ENCODE measurements at regions not wholly inside any gene's neighbourhood (a gene's known extent, or its start where the extent isn't known, plus 50 kb on each side); places are given as distances from the start of the nearest gene placed in this dataset.

DNA sequence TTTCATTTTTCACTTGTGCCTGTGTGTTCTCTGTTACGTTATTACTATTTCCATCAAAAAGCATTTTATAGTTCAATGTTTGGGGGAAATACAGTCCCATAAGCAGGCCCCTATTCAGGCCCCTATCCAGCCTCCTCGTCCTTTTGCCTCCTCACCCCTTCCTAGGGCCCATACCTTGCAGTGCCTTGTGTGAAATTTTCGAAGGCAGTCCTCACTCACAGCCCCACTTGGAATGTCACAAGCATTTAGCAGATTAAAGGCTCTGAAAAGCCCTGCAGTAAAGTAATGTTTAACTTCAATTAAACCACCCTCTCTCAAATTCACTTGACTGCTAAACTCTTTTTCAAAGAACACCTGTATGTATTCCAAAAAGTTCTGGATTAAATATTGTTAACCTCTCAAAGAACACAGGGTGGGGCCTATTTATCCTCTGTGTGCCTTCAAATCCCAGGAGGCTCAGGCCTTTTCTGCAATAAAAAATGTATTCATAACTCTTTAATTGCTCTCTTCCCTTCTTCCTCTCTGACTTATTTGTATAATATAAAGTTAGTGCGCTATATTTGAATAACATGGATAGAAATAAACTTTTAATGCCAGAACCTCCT is 202.5 kb downstream of the FOXA2 start:
- H3K4me3 ChIP-seq (ENCODE audit: low read length): no peak overlapping the region
- H3K9me3 ChIP-seq (ENCODE audit: control insufficient read depth, insufficient read depth, low read length): no peaks in the 10 kb centered on the region
- no peaks in the 10 kb centered on the region for H3K27me3 ChIP-seq (ENCODE audit: control insufficient read depth, low read length)
- no peaks in the 10 kb centered on the region for H3K9me2 ChIP-seq (replicated peaks; ENCODE audit: control insufficient read depth, low read length)
- no peaks in the 10 kb centered on the region for H4K20me1 ChIP-seq (ENCODE audit: control insufficient read depth, insufficient read depth, low read depth, low read length)
- H3K36me3 ChIP-seq (ENCODE audit: control insufficient read depth, low read length): no peaks in the 10 kb centered on the region
- no peak for TF ChIP-seq EZH2phosphoT487 (IDR thresholded peaks at IDR 0.05; ENCODE audit: borderline replicate concordance, low read length)
- TF ChIP-seq, protein P1, sequence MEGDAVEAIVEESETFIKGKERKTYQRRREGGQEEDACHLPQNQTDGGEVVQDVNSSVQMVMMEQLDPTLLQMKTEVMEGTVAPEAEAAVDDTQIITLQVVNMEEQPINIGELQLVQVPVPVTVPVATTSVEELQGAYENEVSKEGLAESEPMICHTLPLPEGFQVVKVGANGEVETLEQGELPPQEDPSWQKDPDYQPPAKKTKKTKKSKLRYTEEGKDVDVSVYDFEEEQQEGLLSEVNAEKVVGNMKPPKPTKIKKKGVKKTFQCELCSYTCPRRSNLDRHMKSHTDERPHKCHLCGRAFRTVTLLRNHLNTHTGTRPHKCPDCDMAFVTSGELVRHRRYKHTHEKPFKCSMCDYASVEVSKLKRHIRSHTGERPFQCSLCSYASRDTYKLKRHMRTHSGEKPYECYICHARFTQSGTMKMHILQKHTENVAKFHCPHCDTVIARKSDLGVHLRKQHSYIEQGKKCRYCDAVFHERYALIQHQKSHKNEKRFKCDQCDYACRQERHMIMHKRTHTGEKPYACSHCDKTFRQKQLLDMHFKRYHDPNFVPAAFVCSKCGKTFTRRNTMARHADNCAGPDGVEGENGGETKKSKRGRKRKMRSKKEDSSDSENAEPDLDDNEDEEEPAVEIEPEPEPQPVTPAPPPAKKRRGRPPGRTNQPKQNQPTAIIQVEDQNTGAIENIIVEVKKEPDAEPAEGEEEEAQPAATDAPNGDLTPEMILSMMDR (IDR thresholded peaks at IDR 0.05; ENCODE audit: low read depth, low read length, poor library complexity, severe bottlenecking): no peak
- peaks cover 8% of the 10 kb centered on the region; the same call in 1 of the 2 replicates for H3K4me1 ChIP-seq (ENCODE audit: control insufficient read depth, low read length)
- H3K27ac ChIP-seq (ENCODE audit: low read depth, low read length): no peak overlapping the region
- no peaks in the 10 kb centered on the region for H3F3A ChIP-seq (ENCODE audit: control insufficient read depth, insufficient read depth)
- H3K79me2 ChIP-seq (ENCODE audit: control insufficient read depth, low read length): no peaks in the 10 kb centered on the region
- H3K4me2 ChIP-seq (ENCODE audit: low read length): no peak overlapping the region

DNA sequence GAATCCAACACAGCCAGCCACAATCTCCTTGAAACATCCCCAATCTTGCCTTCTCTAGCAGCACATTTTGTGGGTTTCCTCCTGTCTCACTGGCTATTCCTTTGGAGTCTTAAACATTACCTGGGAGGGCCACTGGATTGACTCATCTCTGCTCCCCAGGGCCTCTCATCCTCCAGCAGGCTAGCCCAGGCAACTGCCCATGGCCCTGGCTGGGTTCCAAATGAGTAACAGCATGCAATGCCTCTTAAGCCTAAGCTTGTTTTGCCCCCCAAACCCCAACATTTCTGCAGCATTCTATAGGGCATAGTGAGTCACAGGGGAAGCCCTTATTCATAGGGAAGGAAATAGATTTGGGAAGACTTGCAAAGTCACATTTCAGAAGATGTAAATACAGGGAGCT is 204.9 kb downstream of the FOXA2 start:
- Histone ChIP-seq H3K79me2 (ENCODE audit: control insufficient read depth, low read length) (no peaks in the 10 kb centered on the region), H3K27me3 (ENCODE audit: control insufficient read depth, low read length) (no peaks in the 10 kb centered on the region), H3K9me2 (replicated peaks; ENCODE audit: control insufficient read depth, low read length) (no peaks in the 10 kb centered on the region), H3K27ac (ENCODE audit: low read depth, low read length) (no peak overlapping the region), H3K4me3 (ENCODE audit: low read length) (no peak overlapping the region), H3K4me2 (ENCODE audit: low read length) (no peak overlapping the region), H3K4me1 (ENCODE audit: control insufficient read depth, low read length) (peaks cover 8% of the 10 kb centered on the region; the same call in 1 of the 2 replicates), H4K20me1 (ENCODE audit: control insufficient read depth, insufficient read depth, low read depth, low read length) (no peaks in the 10 kb centered on the region), H3F3A (ENCODE audit: control insufficient read depth, insufficient read depth) (no peaks in the 10 kb centered on the region), H3K9me3 (ENCODE audit: control insufficient read depth, insufficient read depth, low read length) (no peaks in the 10 kb centered on the region), H3K36me3 (ENCODE audit: control insufficient read depth, low read length) (no peaks in the 10 kb centered on the region)
- TF ChIP-seq, protein P1 (IDR thresholded peaks at IDR 0.05; ENCODE audit: low read depth, low read length, poor library complexity, severe bottlenecking): no peak
- no peak for TF ChIP-seq EZH2phosphoT487 (IDR thresholded peaks at IDR 0.05; ENCODE audit: borderline replicate concordance, low read length)

DNA sequence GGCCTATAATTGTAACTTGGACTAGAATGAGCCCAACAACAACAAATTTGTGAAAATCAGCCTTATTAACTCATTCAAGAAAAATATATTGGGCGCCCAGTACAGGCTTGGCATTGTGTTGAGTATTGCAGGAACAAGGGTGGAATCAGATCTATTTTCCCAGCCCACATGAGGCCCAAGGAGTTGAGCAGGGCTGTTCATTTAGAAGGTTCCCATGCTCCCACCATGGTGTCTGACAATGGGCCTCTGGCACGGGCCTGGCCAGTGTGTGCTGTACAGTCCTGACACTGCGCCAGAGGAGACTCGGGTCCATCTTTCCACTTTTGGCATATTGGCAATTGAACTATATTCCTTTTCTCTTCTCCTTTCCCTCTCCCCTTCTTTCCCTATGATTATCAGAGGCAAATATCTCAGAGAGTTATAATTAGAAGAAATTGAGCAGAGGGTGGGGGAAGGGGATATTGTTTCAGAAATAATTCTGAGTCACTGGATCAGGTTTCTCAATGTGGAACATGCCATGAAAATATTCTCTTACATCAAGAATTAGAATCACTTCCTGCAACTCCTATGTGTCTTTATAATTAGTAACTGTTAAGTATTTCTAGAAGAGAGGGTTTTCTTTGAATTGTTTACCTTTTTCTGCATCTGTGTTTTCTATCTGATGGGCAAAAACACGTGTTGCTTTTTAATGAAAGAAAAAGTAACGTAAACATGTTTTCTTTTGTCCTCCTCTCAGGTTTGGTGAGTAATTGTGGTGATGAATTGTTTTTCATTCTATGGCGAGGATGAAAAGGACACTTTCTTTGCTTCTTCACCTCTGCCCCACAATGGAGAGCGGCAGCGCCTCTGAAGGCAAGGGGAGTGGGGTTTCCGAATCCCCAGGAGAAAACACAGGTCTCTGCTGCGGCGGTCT is 209.4 kb downstream of the FOXA2 start:
- no peak overlapping the region for H3K4me2 ChIP-seq (ENCODE audit: low read length)
- no peaks in the 10 kb centered on the region for H3K9me2 ChIP-seq (replicated peaks; ENCODE audit: control insufficient read depth, low read length)
- no peaks in the 10 kb centered on the region for H3F3A ChIP-seq (ENCODE audit: control insufficient read depth, insufficient read depth)
- no peaks in the 10 kb centered on the region for H3K79me2 ChIP-seq (ENCODE audit: control insufficient read depth, low read length)
- no peaks in the 10 kb centered on the region for H3K36me3 ChIP-seq (ENCODE audit: control insufficient read depth, low read length)
- TF ChIP-seq, protein P1 (IDR thresholded peaks at IDR 0.05; ENCODE audit: low read depth, low read length, poor library complexity, severe bottlenecking): no peak
- no peak for TF ChIP-seq EZH2phosphoT487 (IDR thresholded peaks at IDR 0.05; ENCODE audit: borderline replicate concordance, low read length)
- no peaks in the 10 kb centered on the region for H4K20me1 ChIP-seq (ENCODE audit: control insufficient read depth, insufficient read depth, low read depth, low read length)
- peaks cover 11% of the 10 kb centered on the region for H3K4me1 ChIP-seq (ENCODE audit: control insufficient read depth, low read length)
- no peaks in the 10 kb centered on the region for H3K9me3 ChIP-seq (ENCODE audit: control insufficient read depth, insufficient read depth, low read length)
- H3K4me3 ChIP-seq (ENCODE audit: low read length): no peak overlapping the region
- H3K27ac ChIP-seq (ENCODE audit: low read depth, low read length): no peak overlapping the region
- H3K27me3 ChIP-seq (ENCODE audit: control insufficient read depth, low read length): no peaks in the 10 kb centered on the region

Measured in DOHH2 (cell line).